ENCODE measurements at regions not wholly inside any gene's neighbourhood (a gene's known extent, or its start where the extent isn't known, plus 50 kb on each side); places are given as distances from the start of the nearest gene placed in this dataset.
"Not testable (repeated sequence)": the region's sequence is repeated elsewhere in the genome, so short reads cannot be mapped to it uniquely, and the experiment has no call there.

DNA sequence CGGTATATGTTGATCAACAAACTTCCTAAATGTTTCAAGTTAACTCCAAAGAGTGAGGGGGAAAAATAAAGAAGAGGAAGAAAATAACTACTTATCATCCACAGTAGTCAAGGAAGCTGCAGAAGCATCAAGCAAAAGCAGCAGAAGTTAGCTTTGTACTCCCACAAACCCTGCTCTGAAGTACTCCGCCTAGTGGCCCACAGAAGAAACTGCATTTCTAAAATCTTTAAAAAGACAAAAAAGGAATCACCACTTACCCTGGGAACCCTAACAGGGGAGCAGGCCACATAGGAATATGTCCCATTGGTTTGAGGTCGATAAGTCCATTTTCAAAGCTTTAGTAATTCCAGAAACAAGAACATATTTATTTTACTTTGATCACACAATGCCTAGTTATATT lies 2948.3 kb upstream of the OR11H1 start:
- TF ChIP-seq, protein P1, sequence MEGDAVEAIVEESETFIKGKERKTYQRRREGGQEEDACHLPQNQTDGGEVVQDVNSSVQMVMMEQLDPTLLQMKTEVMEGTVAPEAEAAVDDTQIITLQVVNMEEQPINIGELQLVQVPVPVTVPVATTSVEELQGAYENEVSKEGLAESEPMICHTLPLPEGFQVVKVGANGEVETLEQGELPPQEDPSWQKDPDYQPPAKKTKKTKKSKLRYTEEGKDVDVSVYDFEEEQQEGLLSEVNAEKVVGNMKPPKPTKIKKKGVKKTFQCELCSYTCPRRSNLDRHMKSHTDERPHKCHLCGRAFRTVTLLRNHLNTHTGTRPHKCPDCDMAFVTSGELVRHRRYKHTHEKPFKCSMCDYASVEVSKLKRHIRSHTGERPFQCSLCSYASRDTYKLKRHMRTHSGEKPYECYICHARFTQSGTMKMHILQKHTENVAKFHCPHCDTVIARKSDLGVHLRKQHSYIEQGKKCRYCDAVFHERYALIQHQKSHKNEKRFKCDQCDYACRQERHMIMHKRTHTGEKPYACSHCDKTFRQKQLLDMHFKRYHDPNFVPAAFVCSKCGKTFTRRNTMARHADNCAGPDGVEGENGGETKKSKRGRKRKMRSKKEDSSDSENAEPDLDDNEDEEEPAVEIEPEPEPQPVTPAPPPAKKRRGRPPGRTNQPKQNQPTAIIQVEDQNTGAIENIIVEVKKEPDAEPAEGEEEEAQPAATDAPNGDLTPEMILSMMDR (optimal IDR thresholded peaks at IDR 0.05 in 1 of 3, IDR thresholded peaks at IDR 0.05 in 1 of 3, conservative IDR thresholded peaks at IDR 0.05 in 1 of 3; ENCODE audit: extremely low read depth in 1 of 3, insufficient read depth in 2 of 3, low read length in 3 of 3): peak in 1 of 3 experiments; percentile 17
- not testable (repeated sequence) for TF ChIP-seq EZH2 (IDR thresholded peaks at IDR 0.05; ENCODE audit: low read length)

Data from keratinocyte (primary cell).